Right forelimb (tissue), 1 donor: ENCODE measurements at regions not wholly inside any gene's neighbourhood (a gene's known extent, or its start where the extent isn't known, plus 50 kb on each side); places are given as distances from the start of the nearest gene placed in this dataset.
"Not testable (repeated sequence)": the region's sequence is repeated elsewhere in the genome, so short reads cannot be mapped to it uniquely, and the experiment has no call there.

ENCODE experiments used
- DNase-seq: peaks from one replicate; pipeline ENCODE4 v3.0.0-alpha.2; 2018

- DNase-seq = no peak
These were observed 532.2 kb upstream of the API5 start for GRCh38 chr11:42779555-42779954.

GRCh38 chr11:42786981-42787380, 524.8 kb upstream of the API5 start:
- no peak for DNase-seq

DNA sequence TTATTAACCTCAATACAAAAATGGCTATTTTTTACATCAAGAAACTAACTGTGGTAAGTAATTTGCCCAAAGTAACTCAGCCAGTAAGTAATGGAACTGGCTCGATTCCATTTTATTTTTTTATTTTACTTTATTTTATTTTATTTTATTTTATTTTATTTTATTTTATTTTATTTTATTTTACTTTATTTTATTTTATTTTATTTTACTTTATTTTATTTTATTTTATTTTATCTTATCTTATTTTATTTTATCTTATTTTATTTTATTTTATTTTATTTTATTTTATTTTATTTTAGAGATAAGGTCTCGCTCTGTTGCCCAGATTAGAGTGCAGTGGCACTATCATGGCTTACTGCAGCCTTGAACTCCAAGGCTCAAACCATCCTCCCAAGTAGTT, 516.3 kb upstream of the API5 start:
- not testable (repeated sequence) for DNase-seq

DNA sequence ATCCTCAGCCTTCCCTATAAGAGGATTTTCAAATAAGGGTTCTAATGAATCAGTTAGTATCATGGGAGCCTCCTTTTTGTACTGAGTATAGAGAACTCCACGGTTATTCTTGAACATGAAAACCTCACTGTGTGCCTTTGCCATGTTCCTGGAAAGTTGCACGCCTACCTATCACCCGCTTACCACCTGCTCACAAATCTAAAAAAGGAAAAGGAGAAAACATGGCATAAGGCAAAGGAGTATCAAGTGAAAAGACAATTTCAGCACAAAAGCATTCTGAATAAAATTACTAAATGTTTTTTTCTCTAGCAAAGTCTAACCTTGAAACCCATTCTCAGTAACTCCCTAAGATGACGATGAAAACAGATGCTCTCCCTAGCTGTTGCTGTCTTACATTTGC, 511.8 kb upstream of the API5 start:
- no peak for DNase-seq

DNA sequence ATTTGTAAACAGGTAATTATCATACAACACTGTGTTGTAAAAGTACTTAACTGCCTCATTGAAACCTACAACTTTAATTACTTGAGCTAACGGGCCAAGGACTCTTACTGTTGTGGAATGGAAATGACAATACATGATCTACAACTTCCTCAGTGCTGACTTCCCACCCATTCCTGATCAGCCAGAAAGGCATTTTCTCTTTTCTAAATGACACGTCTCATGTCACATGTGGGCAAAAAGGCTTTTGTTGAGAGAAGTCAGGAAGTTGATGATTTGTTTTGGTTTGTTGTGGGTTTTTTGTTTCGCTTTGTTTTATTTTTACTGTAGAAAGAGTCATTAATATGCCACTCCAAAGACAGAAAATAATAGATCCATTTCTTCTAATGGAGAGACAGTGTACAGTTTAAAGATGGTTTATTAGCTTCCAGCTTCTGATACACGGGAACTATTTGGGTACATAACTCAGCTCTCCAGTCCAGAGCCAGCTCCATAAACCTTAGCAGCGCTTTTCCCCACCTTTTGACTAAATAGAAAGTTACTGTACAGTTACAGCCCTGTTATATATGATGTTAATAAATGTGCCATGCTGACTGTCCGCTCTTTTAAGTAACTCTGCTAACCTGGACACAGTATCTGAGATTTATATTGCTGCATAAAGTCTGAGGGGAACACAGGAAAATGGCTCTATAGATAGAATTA, 509.4 kb upstream of the API5 start:
- no peak for DNase-seq

DNA sequence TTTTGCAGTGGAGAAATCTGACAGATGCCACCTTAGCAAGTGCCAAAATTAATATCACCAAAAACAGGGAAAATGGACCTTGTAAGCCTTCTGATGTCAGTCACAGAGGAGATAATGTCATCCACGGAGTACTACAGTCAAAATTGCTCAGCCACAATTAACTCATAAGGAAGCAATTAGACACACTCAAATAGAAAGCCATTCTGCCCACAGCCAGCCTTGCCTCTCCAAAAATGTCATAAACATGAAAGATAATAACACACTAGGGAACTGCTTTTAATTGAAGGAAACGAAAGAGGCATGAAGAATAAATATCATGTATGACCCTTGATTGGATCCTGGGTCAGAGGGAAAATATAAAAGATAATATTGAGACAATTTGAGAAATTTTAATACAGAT, 505.6 kb upstream of the API5 start:
- no peak for DNase-seq

GRCh38 chr11:42812361-42812760, 499.4 kb upstream of the API5 start:
- DNase-seq = no peak

GRCh38 chr11:42812960-42813359, 498.8 kb upstream of the API5 start:
- no peak for DNase-seq

DNA sequence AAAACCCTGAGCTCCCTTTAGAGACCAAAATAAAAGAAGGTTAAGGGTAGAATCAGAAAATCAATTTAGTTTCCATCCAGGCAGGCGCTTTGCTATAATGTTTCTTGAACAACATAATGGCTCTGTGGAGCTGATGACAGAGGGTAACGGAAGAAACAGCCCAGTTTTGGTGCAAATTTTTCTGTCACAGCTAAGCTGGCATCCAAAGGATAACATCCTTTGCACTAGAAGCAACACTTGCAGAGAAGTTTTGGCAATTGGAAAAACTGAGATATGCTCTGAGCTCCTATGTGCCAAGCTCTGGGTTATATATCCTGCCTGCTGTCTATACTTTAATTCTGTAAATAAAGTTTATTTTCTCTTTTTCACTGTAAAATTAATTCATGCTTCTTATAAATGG, 495.3 kb upstream of the API5 start:
- no peak for DNase-seq

- no peak for DNase-seq
These were observed 492.7 kb upstream of the API5 start for GRCh38 chr11:42819126-42819525.

GRCh38 chr11:42822188-42822587, 489.6 kb upstream of the API5 start:
- DNase-seq = not testable (repeated sequence)

- no peak for DNase-seq
These were observed 488.2 kb upstream of the API5 start for GRCh38 chr11:42823546-42823945.

- no peak for DNase-seq
These were observed 487.7 kb upstream of the API5 start for GRCh38 chr11:42824067-42824466.

GRCh38 chr11:42825598-42825997, 486.2 kb upstream of the API5 start:
- DNase-seq = no peak

- DNase-seq = no peak
These were observed 484.0 kb upstream of the API5 start for GRCh38 chr11:42827845-42828244.

DNA sequence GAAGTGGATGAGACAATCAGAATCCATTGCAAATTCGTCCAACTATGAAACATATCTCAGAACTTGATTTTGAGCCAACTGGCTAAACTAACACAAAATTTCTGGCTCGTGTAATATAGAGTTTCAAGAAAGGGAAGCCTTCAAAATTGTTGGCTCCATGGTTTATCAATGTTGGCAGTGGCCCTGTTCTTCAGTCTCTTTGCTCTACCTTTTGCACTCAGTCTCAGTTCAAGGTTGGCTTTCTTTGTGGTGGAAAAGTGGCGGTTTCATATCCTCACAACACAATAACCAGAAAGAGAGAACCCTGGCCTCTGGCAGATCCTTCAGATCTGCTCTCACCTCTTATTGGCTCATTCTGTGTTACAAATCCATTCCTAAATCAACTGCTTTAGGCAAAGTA, 473.8 kb upstream of the API5 start:
- no peak for DNase-seq

DNA sequence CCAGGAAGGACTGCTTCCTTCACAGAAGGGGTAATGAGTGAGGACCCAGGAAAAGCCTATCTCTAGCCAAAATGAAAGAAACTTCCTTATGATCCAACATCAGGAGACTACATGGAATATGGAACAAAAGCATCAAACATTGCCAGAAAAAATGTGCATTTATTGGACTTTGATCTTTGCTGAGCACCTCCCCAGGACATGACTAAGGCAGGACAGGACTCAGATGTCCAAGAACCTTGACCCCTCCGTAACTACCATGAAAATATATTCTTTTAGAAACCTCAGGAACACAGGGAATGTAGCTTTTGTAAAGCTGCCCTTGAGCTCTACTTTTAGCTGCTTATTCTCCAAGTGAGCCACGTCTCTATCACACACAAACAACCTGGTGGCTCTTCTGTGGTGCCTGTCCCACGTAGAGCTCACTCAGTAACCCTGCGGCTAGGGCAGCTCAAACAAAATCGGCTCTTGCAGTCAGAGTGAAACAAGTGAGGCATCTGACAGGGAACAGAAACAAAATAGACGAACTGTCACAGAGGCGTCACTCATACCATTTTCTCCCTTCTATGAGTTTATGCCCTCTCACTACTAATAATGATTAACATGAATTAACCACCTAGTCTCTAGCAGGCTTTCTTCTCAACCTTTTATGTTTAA, 471.5 kb upstream of the API5 start:
- no peak for DNase-seq

DNA sequence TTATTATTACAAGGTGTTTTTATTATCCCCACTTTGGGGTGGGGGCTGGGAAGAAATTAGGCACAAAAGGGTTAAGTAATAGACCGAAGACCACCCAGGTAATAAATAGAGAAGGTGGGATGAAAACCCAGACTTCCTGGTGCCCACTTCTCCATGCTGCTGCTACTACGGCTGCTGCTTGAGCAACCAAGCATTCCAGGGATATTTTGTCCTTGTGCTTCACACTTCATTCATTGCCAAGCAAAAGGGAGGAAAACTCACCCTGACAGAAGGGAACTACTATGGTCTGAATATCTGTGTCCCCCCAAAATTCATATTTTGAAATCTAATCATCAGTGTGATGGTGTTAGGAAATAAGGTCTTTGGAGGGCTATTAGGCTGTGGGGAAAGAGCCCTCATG, 470.9 kb upstream of the API5 start:
- DNase-seq = no peak

DNA sequence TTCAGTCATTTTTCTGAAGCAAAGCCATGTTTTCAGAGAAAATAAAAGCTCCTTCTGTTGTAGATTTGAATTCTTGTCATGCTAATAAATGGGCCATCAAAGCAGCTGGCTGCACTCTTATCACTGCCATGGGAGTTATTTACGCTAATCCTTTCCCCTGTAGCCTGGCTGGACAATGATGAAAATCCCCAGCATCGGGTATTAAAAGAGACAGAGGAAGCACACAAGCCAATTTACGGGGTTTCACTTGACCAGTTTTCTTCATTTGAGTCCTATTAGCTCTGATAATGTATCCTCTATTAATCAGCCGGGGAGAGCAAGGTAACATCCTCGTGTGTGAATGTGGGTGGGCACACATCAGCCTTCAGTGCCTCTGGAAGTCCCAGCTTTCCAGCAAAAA, 470.2 kb upstream of the API5 start:
- DNase-seq = no peak

DNA sequence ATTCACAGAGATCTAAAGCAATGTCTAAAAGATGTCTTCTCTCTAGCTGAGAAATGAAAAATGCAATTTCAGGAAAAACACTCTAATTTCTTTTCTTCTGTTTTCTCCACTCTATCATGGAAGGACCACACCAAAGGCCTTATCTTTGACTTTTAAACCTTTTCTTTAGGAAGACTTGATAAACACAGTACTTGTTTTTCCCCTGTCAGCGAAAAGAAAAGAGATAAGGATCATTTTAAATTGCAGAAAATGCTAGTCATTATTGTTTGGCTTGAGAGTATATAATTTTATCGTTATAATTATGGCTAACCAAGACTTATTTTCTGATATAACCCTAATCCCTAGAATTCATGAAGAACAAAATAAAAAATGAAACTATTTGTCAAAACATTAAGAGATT, 462.4 kb upstream of the API5 start:
- no peak for DNase-seq

DNA sequence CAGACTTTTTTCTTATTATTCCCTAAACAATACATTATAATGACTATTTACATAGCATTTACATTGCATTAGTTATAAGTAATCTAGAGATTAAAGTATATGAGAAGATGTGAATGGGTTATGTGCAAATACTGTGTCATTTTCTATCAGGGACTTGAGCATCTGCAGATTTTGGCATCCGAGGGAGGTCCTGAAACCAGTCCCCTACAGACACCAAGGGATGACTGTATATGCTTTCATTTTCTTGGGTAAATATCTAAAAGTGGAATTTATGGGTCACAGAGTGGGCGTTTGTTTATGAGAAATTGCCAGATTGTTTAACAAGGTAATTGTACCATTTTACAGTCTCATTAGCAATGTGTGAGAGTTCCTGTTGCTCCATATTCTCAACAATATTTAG, 454.5 kb upstream of the API5 start:
- no peak for DNase-seq

- no peak for DNase-seq
These were observed 441.3 kb upstream of the API5 start for GRCh38 chr11:42870480-42870879.

- not testable (repeated sequence) for DNase-seq
These were observed 437.9 kb upstream of the API5 start for GRCh38 chr11:42873800-42874405.

- not testable (repeated sequence) for DNase-seq
These were observed 430.5 kb upstream of the API5 start for GRCh38 chr11:42881335-42881734.

GRCh38 chr11:42890773-42891172, 421.0 kb upstream of the API5 start:
- no peak for DNase-seq
